Kidney (tissue), 13 donors: ENCODE measurements at regions not wholly inside any gene's neighbourhood (a gene's known extent, or its start where the extent isn't known, plus 50 kb on each side); places are given as distances from the start of the nearest gene placed in this dataset.

Experiments
- DNase-seq, 5 donors: peaks; one replicate each; pipeline ENCODE4 v3.0.0-alpha.2; 2013 to 2020
- FAIRE-seq: peaks from 2 replicates; lab custom pipeline; 2012; peaks lifted over from hg19 to GRCh38; lab: Jason Lieb, UNC
- H3K27ac ChIP-seq, 2 donors: one replicate each; pipeline ENCODE4 v1.7.0; 2013; ENCODE audit warnings: low read depth in 2 of 2, low read length in 2 of 2, inconsistent platforms in 1 of 2
- H3K27me3 ChIP-seq: one replicate; pipeline ENCODE4 v1.7.1; 2013; ENCODE audit warnings: low read length, inconsistent platforms; ENCODE audit not compliant: control insufficient read depth, insufficient read depth
- H3K36me3 ChIP-seq, 3 donors: one replicate each; pipeline versions ENCODE4 v1.7.0 to v1.7.1; 2013; ENCODE audit warnings: low read length in 3 of 3, control low read depth in 1 of 3, inconsistent platforms in 1 of 3; ENCODE audit not compliant: insufficient read depth in 3 of 3, control insufficient read depth in 2 of 3
- H3K4me1 ChIP-seq, 3 donors: one replicate each; pipeline versions ENCODE4 v1.7.0 to v1.7.1; 2013; ENCODE audit warnings: low read length in 3 of 3, inconsistent platforms in 1 of 3, low read depth in 1 of 3; ENCODE audit not compliant: control insufficient read depth in 2 of 3, insufficient read depth in 2 of 3
- H3K4me3 ChIP-seq, 3 donors: one replicate each; pipeline versions ENCODE4 v1.7.0 to v1.8.1; 2013; ENCODE audit warnings: low read length in 3 of 3, control low read depth in 1 of 3, inconsistent platforms in 1 of 3
- H3K9ac ChIP-seq, 3 donors: one replicate each; pipeline versions ENCODE4 v1.7.0 to v1.7.1; 2013; ENCODE audit warnings: low read length in 3 of 3, control low read depth in 1 of 3, inconsistent platforms in 1 of 3
- H3K9me3 ChIP-seq, 3 donors: one replicate each; pipeline versions ENCODE4 v1.7.0 to v1.7.1; 2013; ENCODE audit warnings: low read length in 3 of 3, control low read depth in 1 of 3, inconsistent platforms in 1 of 3; ENCODE audit not compliant: control insufficient read depth in 2 of 3, insufficient read depth in 1 of 3
- intact Hi-C: fragments of 100-400 bp; cut with DNase I; formaldehyde crosslinking; loops from one replicate; pipeline ENCODE4 v1.11.1; 2022
- TF ChIP-seq, protein P1 (sequence below): IDR thresholded peaks from 3 replicates; pipeline ENCODE4 v1.5.1; 2012; ENCODE audit warnings: mild to moderate bottlenecking, moderate library complexity, borderline replicate concordance; ENCODE audit not compliant: insufficient read depth; ENCODE audit errors: extremely low read depth
- donor health status: control.
- donor health status: control.
- donor health status: control.
- donor health status: control.
- donor health status: control.
- donor health status: DM: yes; HTN: yes; CAD: no.
- donor health status: Normal renal cell carcinoma (clear cell type).

DNA sequence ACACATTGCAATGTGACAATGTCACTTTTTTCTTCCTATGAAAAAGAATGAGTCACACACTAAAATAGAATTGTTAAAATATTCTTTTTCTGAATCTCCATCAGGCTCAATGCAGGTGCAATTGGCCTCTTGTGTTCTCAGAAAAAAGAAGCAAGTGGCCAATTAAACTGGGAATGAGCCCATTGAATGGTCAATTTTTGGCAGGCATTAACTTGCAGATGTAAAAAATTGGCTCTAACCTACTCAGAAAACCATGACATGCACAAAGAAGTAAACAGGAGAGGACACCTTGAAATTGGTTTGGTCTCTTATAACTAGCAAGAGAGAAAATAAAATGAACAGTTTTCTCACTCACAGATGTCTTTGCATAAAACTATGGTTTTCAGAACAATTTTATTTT lies 820.8 kb downstream of the TBL1XR1 start:
- H3K9ac ChIP-seq = no peak overlapping the region
- H3K4me1 ChIP-seq = no peaks in the 10 kb centered on the region
- intact Hi-C loops = no loop called here
- no peaks in the 10 kb centered on the region for H3K36me3 ChIP-seq
- no peak for DNase-seq
- TF ChIP-seq, protein P1, sequence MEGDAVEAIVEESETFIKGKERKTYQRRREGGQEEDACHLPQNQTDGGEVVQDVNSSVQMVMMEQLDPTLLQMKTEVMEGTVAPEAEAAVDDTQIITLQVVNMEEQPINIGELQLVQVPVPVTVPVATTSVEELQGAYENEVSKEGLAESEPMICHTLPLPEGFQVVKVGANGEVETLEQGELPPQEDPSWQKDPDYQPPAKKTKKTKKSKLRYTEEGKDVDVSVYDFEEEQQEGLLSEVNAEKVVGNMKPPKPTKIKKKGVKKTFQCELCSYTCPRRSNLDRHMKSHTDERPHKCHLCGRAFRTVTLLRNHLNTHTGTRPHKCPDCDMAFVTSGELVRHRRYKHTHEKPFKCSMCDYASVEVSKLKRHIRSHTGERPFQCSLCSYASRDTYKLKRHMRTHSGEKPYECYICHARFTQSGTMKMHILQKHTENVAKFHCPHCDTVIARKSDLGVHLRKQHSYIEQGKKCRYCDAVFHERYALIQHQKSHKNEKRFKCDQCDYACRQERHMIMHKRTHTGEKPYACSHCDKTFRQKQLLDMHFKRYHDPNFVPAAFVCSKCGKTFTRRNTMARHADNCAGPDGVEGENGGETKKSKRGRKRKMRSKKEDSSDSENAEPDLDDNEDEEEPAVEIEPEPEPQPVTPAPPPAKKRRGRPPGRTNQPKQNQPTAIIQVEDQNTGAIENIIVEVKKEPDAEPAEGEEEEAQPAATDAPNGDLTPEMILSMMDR = no peak
- H3K4me3 ChIP-seq = no peak overlapping the region
- FAIRE-seq = no peak
- H3K27ac ChIP-seq = no peak overlapping the region
- no peaks in the 10 kb centered on the region for H3K9me3 ChIP-seq
- H3K27me3 ChIP-seq = no peaks in the 10 kb centered on the region

DNA sequence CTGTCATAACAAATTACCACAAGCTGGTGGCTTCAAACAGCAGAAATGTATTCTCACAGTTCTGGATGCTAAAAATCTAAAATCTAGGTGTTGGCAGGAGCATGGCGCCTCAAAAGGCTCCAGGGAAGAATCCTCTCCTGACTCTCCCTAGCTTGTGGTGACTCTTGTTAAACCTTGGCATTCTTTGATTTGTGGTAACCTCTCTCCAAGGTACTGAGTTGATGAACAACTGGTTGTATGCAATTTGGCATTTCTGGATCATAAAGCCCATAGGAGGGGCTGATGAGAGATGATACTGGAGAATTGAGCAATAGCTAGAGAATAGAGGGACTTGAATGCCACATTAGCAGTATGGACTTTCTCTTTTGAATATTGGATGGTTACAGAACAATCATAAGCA lies 821.8 kb downstream of the TBL1XR1 start:
- no peak for DNase-seq
- intact Hi-C loops = no loop called here
- Histone ChIP-seq H3K9me3 (no peaks in the 10 kb centered on the region), H3K36me3 (no peaks in the 10 kb centered on the region), H3K4me1 (no peaks in the 10 kb centered on the region), H3K9ac (no peak overlapping the region), H3K27ac (no peak overlapping the region), H3K4me3 (no peak overlapping the region), H3K27me3 (no peaks in the 10 kb centered on the region)
- TF ChIP-seq, protein P1 = no peak
- FAIRE-seq = no peak

DNA sequence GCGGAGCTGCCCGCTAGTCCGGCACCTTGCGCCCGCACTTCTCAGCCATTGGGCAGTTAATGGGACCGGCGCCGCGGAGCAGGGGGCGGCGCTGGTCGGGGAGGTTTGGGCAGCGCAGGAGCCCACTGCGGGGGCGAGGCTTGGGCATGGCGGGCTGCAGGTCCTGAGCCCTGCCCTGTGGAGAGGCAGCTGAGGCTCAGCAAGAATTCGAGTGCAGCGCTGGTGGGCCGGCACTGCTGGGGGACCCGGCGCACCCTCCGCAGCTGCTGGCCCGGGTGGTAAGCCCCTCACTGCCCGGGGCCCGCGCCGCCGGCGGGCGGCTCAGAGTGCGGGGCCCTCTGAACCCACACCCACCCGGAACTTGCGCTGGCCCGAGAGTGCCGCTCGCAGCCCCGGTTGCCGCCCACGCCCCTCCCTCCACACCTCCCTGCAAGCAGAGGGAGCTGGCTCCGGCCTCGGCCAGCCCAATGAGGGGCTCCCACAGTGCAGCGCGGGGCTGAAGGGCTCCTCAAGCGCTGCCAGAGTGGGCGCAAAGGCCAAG lies 835.0 kb downstream of the TBL1XR1 start:
- Histone ChIP-seq H3K4me1 (no peaks in the 10 kb centered on the region), H3K9ac (no peak overlapping the region), H3K36me3 (no peaks in the 10 kb centered on the region), H3K27ac (no peak overlapping the region), H3K4me3 (no peak overlapping the region), H3K9me3 (no peaks in the 10 kb centered on the region), H3K27me3 (no peaks in the 10 kb centered on the region)
- intact Hi-C loops = no loop called here
- no peak for FAIRE-seq
- TF ChIP-seq, protein P1 = no peak
- DNase-seq = peak in 2 of 5 donors; percentile 8 to 63

DNA sequence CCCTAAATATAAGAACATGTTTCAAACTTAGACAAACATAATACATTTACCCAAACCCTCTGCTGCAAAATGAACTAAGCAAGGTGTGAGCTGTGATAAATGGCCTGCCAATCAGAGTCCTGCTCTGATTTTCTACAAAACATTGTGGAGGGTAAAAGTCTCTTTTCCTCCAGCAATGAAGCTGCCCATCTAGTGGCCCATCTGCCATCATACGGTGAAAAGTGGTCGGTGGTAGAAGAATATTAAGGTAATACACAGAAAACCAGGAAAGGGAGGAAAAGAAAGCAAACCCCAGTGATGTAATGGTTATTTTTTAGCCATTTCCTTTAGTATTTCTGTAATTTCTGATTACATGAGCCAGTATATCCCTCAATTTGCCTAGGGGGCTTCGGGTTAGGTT lies 838.1 kb downstream of the TBL1XR1 start:
- FAIRE-seq = no peak
- H3K36me3 ChIP-seq = no peaks in the 10 kb centered on the region

More for the DNA sequence above, 838.1 kb downstream of the TBL1XR1 start:
- H3K9me3 ChIP-seq = no peaks in the 10 kb centered on the region
- DNase-seq = no peak
- H3K9ac ChIP-seq = no peak overlapping the region
- no peak overlapping the region for H3K4me3 ChIP-seq
- H3K4me1 ChIP-seq = no peaks in the 10 kb centered on the region
- TF ChIP-seq, protein P1 = no peak
- H3K27ac ChIP-seq = no peak overlapping the region
- no peaks in the 10 kb centered on the region for H3K27me3 ChIP-seq
- intact Hi-C loops = no loop called here
